SK-N-SH (cell line): ENCODE measurements at regions not wholly inside any gene's neighbourhood (a gene's known extent, or its start where the extent isn't known, plus 50 kb on each side); places are given as distances from the start of the nearest gene placed in this dataset.

Experiments used
- CTCF ChIA-PET: fragments of 300-600, 350-600 bp; formaldehyde crosslinking; extraction: SDS; loops from one replicate; lab custom pipeline; 2021; lab: Yijun Ruan, JAX
- POLR2A ChIA-PET: fragments of 350-600 bp; sonication (Branson Sonifier 250); formaldehyde crosslinking; extraction: SDS; loops from one replicate; lab custom pipeline; 2020; ENCODE audit warnings: antibody characterized with exemption, inconsistent platforms; lab: Yijun Ruan, JAX
- DNase-seq: peaks from one replicate; pipeline ENCODE4 v3.0.0; 2012
- H2AFZ ChIP-seq: fragments of 200-600 bp; sonication (generic); 2 replicates; pipeline ENCODE4 v1.8.1; 2016; ENCODE audit warnings: antibody characterized with exemption, mild to moderate bottlenecking, low read depth
- H3F3A ChIP-seq: fragments of 200-600 bp; sonication (generic); replicated peaks from 2 replicates; pipeline ENCODE3; 2016; ENCODE audit warnings: antibody characterized with exemption, mild to moderate bottlenecking; ENCODE audit not compliant: insufficient read depth
- H3K27ac ChIP-seq, 2 experiments: fragments of 200-500 bp in 1 of 2; fragments of 200-600 bp in 1 of 2; sonication (Bioruptor generic) in 1 of 2; sonication (generic), shearing (Covaris generic) in 1 of 2; 2 replicates each; pipeline versions ENCODE4 v1.5.1 to v1.6.1; 2014 to 2016; ENCODE audit warnings: low read depth in 2 of 2, inconsistent platforms in 1 of 2, low read length in 1 of 2, mild to moderate bottlenecking in 1 of 2, mixed read lengths in 1 of 2
- H3K27me3 ChIP-seq: fragments of 200-600 bp; sonication (generic), shearing (Covaris generic); 2 replicates; pipeline ENCODE4 v1.6.1; 2016; ENCODE audit warnings: mixed run types; ENCODE audit not compliant: insufficient read depth
- H3K36me3 ChIP-seq, 2 experiments: fragments of 200-500 bp in 1 of 2; fragments of 200-600 bp in 1 of 2; sonication (Bioruptor generic) in 1 of 2; sonication (generic) in 1 of 2; replicated peaks in 1 of 2; 2 replicates each; pipeline versions ENCODE3 to v1.5.1; 2014 to 2016; ENCODE audit warnings: low read length in 1 of 2, mild to moderate bottlenecking in 1 of 2; ENCODE audit not compliant: insufficient read depth in 2 of 2, control insufficient read depth in 1 of 2
- H3K4me1 ChIP-seq, 2 experiments: fragments of 200-500 bp in 1 of 2; fragments of 200-600 bp in 1 of 2; sonication (Bioruptor generic) in 1 of 2; sonication (generic), shearing (Covaris generic) in 1 of 2; 2 replicates each; pipeline versions ENCODE4 v1.5.1 to v1.6.1; 2014 to 2016; ENCODE audit warnings: low read depth in 1 of 2, low read length in 1 of 2, mixed run types in 1 of 2; ENCODE audit not compliant: insufficient read depth in 2 of 2, control insufficient read depth in 1 of 2
- H3K4me2 ChIP-seq: fragments of 200-600 bp; sonication (generic), shearing (Covaris generic); 2 replicates; pipeline ENCODE4 v1.6.1; 2017; ENCODE audit warnings: mixed run types
- H3K4me3 ChIP-seq, 2 experiments: fragments of 200-500 bp in 1 of 2; fragments of 200-600 bp in 1 of 2; sonication (Bioruptor generic) in 1 of 2; sonication (generic), shearing (Covaris generic) in 1 of 2; 2 replicates each; pipeline versions ENCODE4 v1.5.1 to v1.8.1; 2014 to 2016; ENCODE audit warnings: low read depth in 2 of 2, inconsistent platforms in 1 of 2, low read length in 1 of 2, mild to moderate bottlenecking in 1 of 2, mixed read lengths in 1 of 2, moderate library complexity in 1 of 2
- H3K79me2 ChIP-seq: fragments of 200-600 bp; sonication (generic); 2 replicates; pipeline ENCODE4 v1.8.1; 2017; ENCODE audit warnings: mild to moderate bottlenecking; ENCODE audit not compliant: insufficient read depth
- H3K9ac ChIP-seq: fragments of 200-600 bp; sonication (generic); 2 replicates; pipeline ENCODE4 v1.6.1; 2017; ENCODE audit warnings: mixed run types
- H3K9me2 ChIP-seq: fragments of 200-600 bp; sonication (generic); 2 replicates; pipeline ENCODE4 v1.6.1; 2017; ENCODE audit warnings: mixed run types
- H3K9me3 ChIP-seq: fragments of 200-600 bp; sonication (generic); 2 replicates; pipeline ENCODE4 v1.6.1; 2017; ENCODE audit warnings: mixed run types, mild to moderate bottlenecking, moderate library complexity
- H4K20me1 ChIP-seq: fragments of 200-600 bp; sonication (generic); 2 replicates; pipeline ENCODE4 v1.6.1; 2017; ENCODE audit warnings: mild to moderate bottlenecking, mixed run types; ENCODE audit not compliant: insufficient read depth
- CHD2 ChIP-seq: fragments of 150-350 bp; IDR thresholded peaks from 2 replicates; pipeline ENCODE4 v1.6.1; 2018; ENCODE audit warnings: low read length; ENCODE audit not compliant: partially characterized antibody
- ELF1 ChIP-seq: IDR thresholded peaks from 2 replicates; pipeline ENCODE4 v1.4.0; 2012
- EP300 ChIP-seq, 2 experiments: IDR thresholded peaks; 2 replicates each; pipeline versions ENCODE4 v1.4.0 to v1.6.1; 2012; ENCODE audit warnings: borderline replicate concordance in 1 of 2, low read depth in 1 of 2, low read length in 1 of 2
- FOXJ3 ChIP-seq: sonication (generic); formaldehyde crosslinking; IDR thresholded peaks from 2 replicates; pipeline ENCODE4 v1.5.1; 2020; ENCODE audit warnings: mild to moderate bottlenecking, missing genetic modification reagents
- FOXM1 ChIP-seq: IDR thresholded peaks from 2 replicates; pipeline ENCODE4 v1.4.0; 2012; ENCODE audit warnings: low read depth, mild to moderate bottlenecking
- MXI1 ChIP-seq: IDR thresholded peaks from 2 replicates; pipeline ENCODE4 v1.6.1; 2012; ENCODE audit warnings: mild to moderate bottlenecking, low read depth, low read length, improper control_type of control experiment
- NRF1 ChIP-seq: IDR thresholded peaks from 2 replicates; pipeline ENCODE4 v1.6.1; 2012; ENCODE audit warnings: low read depth, mild to moderate bottlenecking, low read length
- RAD21 ChIP-seq: IDR thresholded peaks from 2 replicates; pipeline ENCODE4 v1.6.1; 2012; ENCODE audit warnings: mild to moderate bottlenecking, low read length
- RCOR1 ChIP-seq: fragments of 150-350 bp; IDR thresholded peaks from 2 replicates; pipeline ENCODE4 v1.6.1; 2017; ENCODE audit warnings: antibody characterized with exemption, low read length
- REST ChIP-seq: IDR thresholded peaks from 2 replicates; pipeline ENCODE4 v1.6.1; 2012; ENCODE audit warnings: mild to moderate bottlenecking, low read depth, low read length, moderate library complexity
- RFX5 ChIP-seq: IDR thresholded peaks from 2 replicates; pipeline ENCODE4 v1.6.1; 2012; ENCODE audit warnings: mild to moderate bottlenecking, improper control_type of control experiment, low read length
- TAF1 ChIP-seq: IDR thresholded peaks from 2 replicates; pipeline ENCODE4 v1.6.1; 2012; ENCODE audit warnings: low read depth, mild to moderate bottlenecking, low read length, moderate library complexity, borderline replicate concordance
- TEAD4 ChIP-seq: IDR thresholded peaks from 2 replicates; pipeline ENCODE4 v1.4.0; 2012; ENCODE audit warnings: mild to moderate bottlenecking, borderline replicate concordance; ENCODE audit not compliant: insufficient read depth
- USF1 ChIP-seq: IDR thresholded peaks from 2 replicates; pipeline ENCODE4 v1.4.0; 2012; ENCODE audit warnings: low read depth, borderline replicate concordance
- WGBS: methylation state at CpG from one replicate; pipeline ENCODE4 v1.1.6; 2017; ENCODE audit warnings: low lambda C conversion rate; 5-methylcytosine and 5-hydroxymethylcytosine counted together

GRCh38 chr12:17062267-17063036 is 456.5 kb upstream of the LMO3 start:
- Histone ChIP-seq H3K9me2 (no peaks in the 10 kb centered on the region), H4K20me1 (no peaks in the 10 kb centered on the region), H3K36me3 (no peaks in the 10 kb centered on the region), H3K9ac (no peak overlapping the region), H3F3A (no peaks in the 10 kb centered on the region), H3K79me2 (no peaks in the 10 kb centered on the region), H3K9me3 (peaks cover 5% of the 10 kb centered on the region; the same call in 1 of the 2 replicates), H3K4me3 (no peak overlapping the region), H3K27me3 (no peaks in the 10 kb centered on the region), H3K4me2 (no peak overlapping the region), H3K4me1 (no peaks in the 10 kb centered on the region), H3K27ac (no peak overlapping the region), H2AFZ (no peak overlapping the region)
- CTCF ChIA-PET, result no interaction called here
- no peak for DNase-seq
- 9% methylated on average over 4 of the region's 4 CpGs for WGBS
- POLR2A ChIA-PET, result no interaction called here
- TF ChIP-seq RAD21 (no peak), NRF1 (no peak), EP300 (IDR thresholded peaks at IDR 0.05; ENCODE audit: borderline replicate concordance in 1 of 2, low read depth in 1 of 2, low read length in 1 of 2) (no peak), REST (no peak), RCOR1 (no peak)

- Histone ChIP-seq H3K27ac (no peak overlapping the region), H3K4me1 (no peaks in the 10 kb centered on the region), H3K27me3 (no peaks in the 10 kb centered on the region), H3K79me2 (no peaks in the 10 kb centered on the region), H3K36me3 (no peaks in the 10 kb centered on the region), H3K4me3 (no peak overlapping the region), H2AFZ (no peak overlapping the region), H3K4me2 (no peak overlapping the region), H3K9ac (no peak overlapping the region), H3F3A (no peaks in the 10 kb centered on the region), H4K20me1 (no peaks in the 10 kb centered on the region), H3K9me2 (no peaks in the 10 kb centered on the region), H3K9me3 (peaks cover 5% of the 10 kb centered on the region; the same call in 1 of the 2 replicates)
- POLR2A ChIA-PET, result no interaction called here
- CTCF ChIA-PET, result no interaction called here
- TF ChIP-seq USF1, result no peak
- no peak for TF ChIP-seq RFX5
- TF ChIP-seq MXI1, result no peak
- no peak for TF ChIP-seq CHD2
- no peak for TF ChIP-seq TAF1
- no peak for TF ChIP-seq ELF1
- no peak for TF ChIP-seq FOXM1
- no peak for TF ChIP-seq FOXJ3 (CRISPR knock-in tag)
- no peak for TF ChIP-seq TEAD4
- no peak for DNase-seq
- WGBS, result 17% methylated on average over 5 of the region's 5 CpGs
Measured at GRCh38 chr12:17060260-17060659, 454.3 kb upstream of the LMO3 start.
